Lung (tissue), 11 donors: ENCODE measurements at regions not wholly inside any gene's neighbourhood (a gene's known extent, or its start where the extent isn't known, plus 50 kb on each side); places are given as distances from the start of the nearest gene placed in this dataset.

Experiments
- ATAC-seq: fragments of 200-7000 bp; cut with Tn5 transposase; one replicate; pipeline ENCODE4 v1.9.1; 2020; ENCODE audit warnings: moderate number of reproducible peaks; ENCODE audit not compliant: insufficient read depth, low FRiP score
- DNase-seq, 3 donors: peaks; one replicate each; pipeline ENCODE4 v3.0.0-alpha.2; 2013 to 2017
- H3K27ac ChIP-seq, 2 donors: one replicate each; pipeline ENCODE4 v1.5.1; 2013; ENCODE audit warnings: mild to moderate bottlenecking in 2 of 2, moderate library complexity in 2 of 2, control low read depth in 1 of 2, inconsistent platforms in 1 of 2, low read depth in 1 of 2, low read length in 1 of 2
- H3K27me3 ChIP-seq, 3 donors: one replicate each; pipeline ENCODE4 v1.5.1; 2013; ENCODE audit warnings: low read length in 2 of 3; ENCODE audit not compliant: control insufficient read depth in 3 of 3, insufficient read depth in 3 of 3
- H3K36me3 ChIP-seq, 4 donors: one replicate each; pipeline ENCODE4 v1.5.1; 2013; ENCODE audit warnings: low read length in 4 of 4, mild to moderate bottlenecking in 1 of 4, moderate library complexity in 1 of 4; ENCODE audit not compliant: control insufficient read depth in 4 of 4, insufficient read depth in 4 of 4
- H3K4me1 ChIP-seq, 5 donors: one replicate each; pipeline ENCODE4 v1.5.1; 2013; ENCODE audit warnings: low read length in 5 of 5, mild to moderate bottlenecking in 2 of 5, moderate library complexity in 1 of 5; ENCODE audit not compliant: control insufficient read depth in 5 of 5, insufficient read depth in 5 of 5
- H3K4me3 ChIP-seq: one replicate; pipeline ENCODE4 v1.5.1; 2013; ENCODE audit warnings: mild to moderate bottlenecking, control low read depth, moderate library complexity
- H3K9ac ChIP-seq, 2 donors: one replicate each; pipeline ENCODE4 v1.5.1; 2013; ENCODE audit warnings: low read length in 2 of 2, control low read depth in 1 of 2; ENCODE audit not compliant: insufficient read depth in 1 of 2
- H3K9me3 ChIP-seq, 4 donors: one replicate each; pipeline ENCODE4 v1.5.1; 2013; ENCODE audit warnings: low read length in 3 of 4, mild to moderate bottlenecking in 1 of 4, moderate library complexity in 1 of 4; ENCODE audit not compliant: control insufficient read depth in 4 of 4, insufficient read depth in 3 of 4
- CTCF ChIP-seq: IDR thresholded peaks from 2 replicates; pipeline ENCODE4 v1.5.1; 2012; ENCODE audit warnings: mild to moderate bottlenecking; ENCODE audit errors: control extremely low read depth, extremely low read depth
- WGBS, 2 donors: extraction: QIAGEN DNeasy Blood & Tissue Kit; methylation state at CpG; one replicate each; pipeline ENCODE4 v1.1.7; 2013; 5-methylcytosine and 5-hydroxymethylcytosine counted together
- donor health status: control.
- donor health status: control.
- donor health status: Bipolar disorder and iron deficiency.
- donor health status: healthy.
- donor health status: DM: yes; HTN: yes; CAD: no.

- no peaks in the 10 kb centered on the region for H3K36me3 ChIP-seq
- ATAC-seq (no peak), DNase-seq (no peak)
- H3K4me1 ChIP-seq: no peaks in the 10 kb centered on the region
- no peak for TF ChIP-seq CTCF
- H3K9ac ChIP-seq: no peak overlapping the region
- H3K9me3 ChIP-seq: no peaks in the 10 kb centered on the region
- 82 to 91% methylated on average over 7 of the region's 7 CpGs for WGBS, 2 donors
- H3K4me3 ChIP-seq: no peak overlapping the region
- no peak overlapping the region for H3K27ac ChIP-seq
- no peaks in the 10 kb centered on the region for H3K27me3 ChIP-seq
Observed at GRCh38 chr14:48714366-48714765, 871.8 kb downstream of the RPS29 start.

- H3K36me3 ChIP-seq: no peaks in the 10 kb centered on the region
- ATAC-seq: no peak
- DNase-seq: no peak
- H3K9me3 ChIP-seq: no peaks in the 10 kb centered on the region
- H3K4me3 ChIP-seq: no peak overlapping the region
- H3K27me3 ChIP-seq: no peaks in the 10 kb centered on the region
- H3K9ac ChIP-seq: no peak overlapping the region
- 70 to 80% methylated on average over 1 of the region's 1 CpG for whole genome bisulfite sequencing, 2 donors
- TF ChIP-seq CTCF: no peak
- no peaks in the 10 kb centered on the region for H3K4me1 ChIP-seq
- no peak overlapping the region for H3K27ac ChIP-seq
Observed at GRCh38 chr14:48710133-48710532, 876.0 kb downstream of the RPS29 start.

GRCh38 chr14:48709277-48709785 lies 876.8 kb downstream of the RPS29 start:
- no peak for TF ChIP-seq CTCF
- no peaks in the 10 kb centered on the region for H3K9me3 ChIP-seq
- no peaks in the 10 kb centered on the region for H3K4me1 ChIP-seq
- H3K27me3 ChIP-seq: no peaks in the 10 kb centered on the region
- ATAC-seq: no peak
- H3K36me3 ChIP-seq: no peaks in the 10 kb centered on the region
- H3K4me3 ChIP-seq: no peak overlapping the region
- no peak overlapping the region for H3K9ac ChIP-seq
- no peak overlapping the region for H3K27ac ChIP-seq
- DNase-seq: no peak
- WGBS, 2 donors: 94 to 98% methylated on average over 1 of the region's 1 CpG

- peaks cover 0 to 2% (median 0%) of the 10 kb centered on the region in 4 donors for H3K9me3 ChIP-seq
- no peaks in the 10 kb centered on the region for H3K36me3 ChIP-seq
- no peak for TF ChIP-seq CTCF
- ATAC-seq: no peak
- no peak overlapping the region for H3K27ac ChIP-seq
- no peak overlapping the region for H3K4me3 ChIP-seq
- DNase-seq: no peak
- peaks cover 0 to 3% (median 0%) of the 10 kb centered on the region in 5 donors for H3K4me1 ChIP-seq
- no peaks in the 10 kb centered on the region for H3K27me3 ChIP-seq
- H3K9ac ChIP-seq: no peak overlapping the region
Observed at GRCh38 chr14:48704639-48705038, 881.5 kb downstream of the RPS29 start.
